ENCODE measurements at regions not wholly inside any gene's neighbourhood (a gene's known extent, or its start where the extent isn't known, plus 50 kb on each side); places are given as distances from the start of the nearest gene placed in this dataset.

DNA sequence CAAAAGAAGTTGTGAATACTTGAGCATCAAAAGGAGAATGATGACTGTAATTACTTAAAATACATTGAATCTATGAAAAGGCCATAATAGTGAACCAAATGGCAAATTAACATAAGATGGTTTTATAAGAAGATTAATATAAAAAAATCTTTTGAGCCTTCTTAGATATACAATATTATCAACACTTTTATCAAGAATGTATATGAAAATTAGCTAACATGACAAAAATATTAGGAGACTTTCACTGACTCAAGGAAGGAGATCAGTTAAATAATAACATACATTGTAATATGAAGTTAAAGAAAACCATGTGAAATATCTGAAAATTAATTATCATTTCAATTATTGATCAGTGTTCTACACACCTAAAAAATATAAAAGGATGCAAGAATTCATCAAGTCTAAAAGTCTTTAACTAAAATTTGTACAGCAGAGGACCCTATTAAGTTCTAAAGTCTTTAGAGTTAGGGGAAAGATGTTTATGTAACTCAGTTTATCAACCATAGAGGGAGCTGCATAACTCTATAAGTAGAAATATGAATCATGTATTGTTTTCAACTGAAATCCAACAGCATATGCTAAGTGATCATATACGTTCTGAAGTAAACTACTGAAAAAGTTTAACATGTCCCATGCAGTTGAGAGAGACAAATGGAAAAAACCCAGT is 756.1 kb upstream of the MIR17HG start:
- no peaks in the 10 kb centered on the region for H3K27me3 ChIP-seq (ENCODE audit: insufficient read depth, poor library complexity, severe bottlenecking)
- DNase-seq (ENCODE audit: low read depth in 1 of 2, low spot score in 1 of 2) = no peak
- H3K4me3 ChIP-seq (replicated peaks; ENCODE audit: insufficient read depth, low read length) = no peak overlapping the region
- no peak overlapping the region for H3K27ac ChIP-seq (replicated peaks)
- TF ChIP-seq GABPA (IDR thresholded peaks at IDR 0.05; ENCODE audit: low read depth) (no peak), POLR2AphosphoS5 (IDR thresholded peaks at IDR 0.05; ENCODE audit: low read depth) (no peak), SPI1 (IDR thresholded peaks at IDR 0.05; ENCODE audit: borderline replicate concordance, low read depth) (no peak)
- TF ChIP-seq, protein P1, sequence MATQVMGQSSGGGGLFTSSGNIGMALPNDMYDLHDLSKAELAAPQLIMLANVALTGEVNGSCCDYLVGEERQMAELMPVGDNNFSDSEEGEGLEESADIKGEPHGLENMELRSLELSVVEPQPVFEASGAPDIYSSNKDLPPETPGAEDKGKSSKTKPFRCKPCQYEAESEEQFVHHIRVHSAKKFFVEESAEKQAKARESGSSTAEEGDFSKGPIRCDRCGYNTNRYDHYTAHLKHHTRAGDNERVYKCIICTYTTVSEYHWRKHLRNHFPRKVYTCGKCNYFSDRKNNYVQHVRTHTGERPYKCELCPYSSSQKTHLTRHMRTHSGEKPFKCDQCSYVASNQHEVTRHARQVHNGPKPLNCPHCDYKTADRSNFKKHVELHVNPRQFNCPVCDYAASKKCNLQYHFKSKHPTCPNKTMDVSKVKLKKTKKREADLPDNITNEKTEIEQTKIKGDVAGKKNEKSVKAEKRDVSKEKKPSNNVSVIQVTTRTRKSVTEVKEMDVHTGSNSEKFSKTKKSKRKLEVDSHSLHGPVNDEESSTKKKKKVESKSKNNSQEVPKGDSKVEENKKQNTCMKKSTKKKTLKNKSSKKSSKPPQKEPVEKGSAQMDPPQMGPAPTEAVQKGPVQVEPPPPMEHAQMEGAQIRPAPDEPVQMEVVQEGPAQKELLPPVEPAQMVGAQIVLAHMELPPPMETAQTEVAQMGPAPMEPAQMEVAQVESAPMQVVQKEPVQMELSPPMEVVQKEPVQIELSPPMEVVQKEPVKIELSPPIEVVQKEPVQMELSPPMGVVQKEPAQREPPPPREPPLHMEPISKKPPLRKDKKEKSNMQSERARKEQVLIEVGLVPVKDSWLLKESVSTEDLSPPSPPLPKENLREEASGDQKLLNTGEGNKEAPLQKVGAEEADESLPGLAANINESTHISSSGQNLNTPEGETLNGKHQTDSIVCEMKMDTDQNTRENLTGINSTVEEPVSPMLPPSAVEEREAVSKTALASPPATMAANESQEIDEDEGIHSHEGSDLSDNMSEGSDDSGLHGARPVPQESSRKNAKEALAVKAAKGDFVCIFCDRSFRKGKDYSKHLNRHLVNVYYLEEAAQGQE (IDR thresholded peaks at IDR 0.05; ENCODE audit: insufficient replicate concordance, low read depth) = no peak
- TF ChIP-seq, protein P2, sequence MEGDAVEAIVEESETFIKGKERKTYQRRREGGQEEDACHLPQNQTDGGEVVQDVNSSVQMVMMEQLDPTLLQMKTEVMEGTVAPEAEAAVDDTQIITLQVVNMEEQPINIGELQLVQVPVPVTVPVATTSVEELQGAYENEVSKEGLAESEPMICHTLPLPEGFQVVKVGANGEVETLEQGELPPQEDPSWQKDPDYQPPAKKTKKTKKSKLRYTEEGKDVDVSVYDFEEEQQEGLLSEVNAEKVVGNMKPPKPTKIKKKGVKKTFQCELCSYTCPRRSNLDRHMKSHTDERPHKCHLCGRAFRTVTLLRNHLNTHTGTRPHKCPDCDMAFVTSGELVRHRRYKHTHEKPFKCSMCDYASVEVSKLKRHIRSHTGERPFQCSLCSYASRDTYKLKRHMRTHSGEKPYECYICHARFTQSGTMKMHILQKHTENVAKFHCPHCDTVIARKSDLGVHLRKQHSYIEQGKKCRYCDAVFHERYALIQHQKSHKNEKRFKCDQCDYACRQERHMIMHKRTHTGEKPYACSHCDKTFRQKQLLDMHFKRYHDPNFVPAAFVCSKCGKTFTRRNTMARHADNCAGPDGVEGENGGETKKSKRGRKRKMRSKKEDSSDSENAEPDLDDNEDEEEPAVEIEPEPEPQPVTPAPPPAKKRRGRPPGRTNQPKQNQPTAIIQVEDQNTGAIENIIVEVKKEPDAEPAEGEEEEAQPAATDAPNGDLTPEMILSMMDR (IDR thresholded peaks at IDR 0.05; ENCODE audit: insufficient read depth, low read length) = no peak

DNA sequence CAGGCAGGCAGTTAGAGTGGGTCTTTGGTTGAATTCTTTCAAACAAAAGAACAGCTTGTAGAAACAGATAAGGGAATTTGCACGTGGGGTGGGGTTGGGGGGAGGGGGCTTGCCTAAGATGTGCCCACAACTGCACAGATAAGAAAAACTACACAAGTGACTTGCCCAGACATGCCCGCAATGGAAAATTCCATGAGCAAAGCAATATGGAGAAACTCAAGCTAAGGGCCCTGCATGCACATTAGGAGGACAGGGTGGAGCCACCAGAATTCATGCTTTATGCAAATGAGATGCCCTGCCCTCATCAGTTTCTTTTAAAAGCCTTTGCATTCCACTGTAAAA is 755.6 kb upstream of the MIR17HG start:
- Histone ChIP-seq H3K4me3 (replicated peaks; ENCODE audit: insufficient read depth, low read length) (no peak overlapping the region), H3K27ac (replicated peaks) (no peak overlapping the region), H3K27me3 (ENCODE audit: insufficient read depth, poor library complexity, severe bottlenecking) (no peaks in the 10 kb centered on the region)
- TF ChIP-seq, protein P1 (IDR thresholded peaks at IDR 0.05; ENCODE audit: insufficient replicate concordance, low read depth) = no peak
- TF ChIP-seq POLR2AphosphoS5 (IDR thresholded peaks at IDR 0.05; ENCODE audit: low read depth) (no peak), GABPA (IDR thresholded peaks at IDR 0.05; ENCODE audit: low read depth) (no peak), SPI1 (IDR thresholded peaks at IDR 0.05; ENCODE audit: borderline replicate concordance, low read depth) (no peak)
- TF ChIP-seq, protein P2 (IDR thresholded peaks at IDR 0.05; ENCODE audit: insufficient read depth, low read length) = no peak
- no peak for DNase-seq (ENCODE audit: low read depth in 1 of 2, low spot score in 1 of 2)

DNA sequence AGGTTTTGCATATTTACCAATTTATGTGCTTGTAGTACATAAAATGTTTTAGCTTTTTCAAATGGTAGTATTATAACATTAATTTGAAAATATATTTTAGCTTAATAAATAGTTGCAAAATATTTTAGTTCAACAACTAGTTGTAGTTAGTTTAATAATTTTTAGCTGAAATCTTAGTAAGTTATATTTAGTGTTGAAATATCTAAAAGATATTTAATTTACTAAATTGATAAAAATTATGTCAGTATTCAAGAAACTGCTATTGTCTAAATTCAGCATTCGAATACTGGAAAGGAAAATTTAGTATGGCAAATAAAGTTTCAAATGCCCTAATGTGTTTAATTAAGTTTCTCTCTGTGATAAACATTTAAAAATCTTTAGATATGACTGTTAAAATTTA is 754.5 kb upstream of the MIR17HG start:
- no peak for DNase-seq (ENCODE audit: low read depth in 1 of 2, low spot score in 1 of 2)
- Histone ChIP-seq H3K27ac (replicated peaks) (no peak overlapping the region), H3K4me3 (replicated peaks; ENCODE audit: insufficient read depth, low read length) (no peak overlapping the region), H3K27me3 (ENCODE audit: insufficient read depth, poor library complexity, severe bottlenecking) (no peaks in the 10 kb centered on the region)
- TF ChIP-seq, protein P2 (IDR thresholded peaks at IDR 0.05; ENCODE audit: insufficient read depth, low read length) = no peak
- no peak for TF ChIP-seq POLR2AphosphoS5 (IDR thresholded peaks at IDR 0.05; ENCODE audit: low read depth)
- TF ChIP-seq SPI1 (IDR thresholded peaks at IDR 0.05; ENCODE audit: borderline replicate concordance, low read depth) = no peak
- TF ChIP-seq GABPA (IDR thresholded peaks at IDR 0.05; ENCODE audit: low read depth) = no peak
- TF ChIP-seq, protein P1 (IDR thresholded peaks at IDR 0.05; ENCODE audit: insufficient replicate concordance, low read depth) = no peak
